Stromal cell of bone marrow (primary cell): ENCODE measurements at regions not wholly inside any gene's neighbourhood (a gene's known extent, or its start where the extent isn't known, plus 50 kb on each side); places are given as distances from the start of the nearest gene placed in this dataset.
"Not testable (repeated sequence)": the region's sequence is repeated elsewhere in the genome, so short reads cannot be mapped to it uniquely, and the experiment has no call there.

Experiments used
- DNase-seq: peaks from one replicate; pipeline ENCODE4 v3.0.0-alpha.2; 2012; ENCODE audit warnings: low read depth

GRCh38 chr3:26279091-26279490 is 343.5 kb upstream of the LRRC3B start:
- no peak for DNase-seq

- DNase-seq: no peak
These were observed 342.1 kb upstream of the LRRC3B start for GRCh38 chr3:26280517-26280916.

- DNase-seq: no peak
These were observed 341.1 kb upstream of the LRRC3B start for GRCh38 chr3:26281284-26281985.

GRCh38 chr3:26284503-26284902 is 338.1 kb upstream of the LRRC3B start:
- not testable (repeated sequence) for DNase-seq

GRCh38 chr3:26291840-26292239 is 330.7 kb upstream of the LRRC3B start:
- DNase-seq: no peak

GRCh38 chr3:26292780-26293179 is 329.8 kb upstream of the LRRC3B start:
- DNase-seq: no peak

GRCh38 chr3:26293329-26293844 is 329.2 kb upstream of the LRRC3B start:
- DNase-seq: no peak

- no peak for DNase-seq
These were observed 315.4 kb upstream of the LRRC3B start for GRCh38 chr3:26307192-26307591.

GRCh38 chr3:26307787-26308186 is 314.8 kb upstream of the LRRC3B start:
- no peak for DNase-seq

- DNase-seq: no peak
These were observed 314.1 kb upstream of the LRRC3B start for GRCh38 chr3:26308454-26308853.

- not testable (repeated sequence) for DNase-seq
These were observed 313.0 kb upstream of the LRRC3B start for GRCh38 chr3:26309536-26309935.

- DNase-seq: no peak
These were observed 309.8 kb upstream of the LRRC3B start for GRCh38 chr3:26312816-26313215.

GRCh38 chr3:26316472-26316871 is 306.1 kb upstream of the LRRC3B start:
- DNase-seq: no peak

GRCh38 chr3:26323741-26324140 is 298.8 kb upstream of the LRRC3B start:
- not testable (repeated sequence) for DNase-seq

- no peak for DNase-seq
These were observed 282.6 kb upstream of the LRRC3B start for GRCh38 chr3:26340001-26340400.

GRCh38 chr3:26343647-26344046 is 278.9 kb upstream of the LRRC3B start:
- DNase-seq: no peak

GRCh38 chr3:26345613-26346012 is 277.0 kb upstream of the LRRC3B start:
- no peak for DNase-seq

GRCh38 chr3:26346497-26346896 is 276.1 kb upstream of the LRRC3B start:
- DNase-seq: no peak

- DNase-seq: no peak
These were observed 275.4 kb upstream of the LRRC3B start for GRCh38 chr3:26347150-26347549.

GRCh38 chr3:26350853-26351252 is 271.7 kb upstream of the LRRC3B start:
- DNase-seq: no peak

GRCh38 chr3:26353097-26353496 is 269.5 kb upstream of the LRRC3B start:
- no peak for DNase-seq

GRCh38 chr3:26358405-26358804 is 264.2 kb upstream of the LRRC3B start:
- DNase-seq: no peak

GRCh38 chr3:26365706-26366105 is 256.9 kb upstream of the LRRC3B start:
- DNase-seq: no peak

GRCh38 chr3:26368312-26368711 is 254.3 kb upstream of the LRRC3B start:
- DNase-seq: no peak
